Caki2 (cell line): ENCODE measurements at regions not wholly inside any gene's neighbourhood (a gene's known extent, or its start where the extent isn't known, plus 50 kb on each side); places are given as distances from the start of the nearest gene placed in this dataset.
A peak's percentile ranks its signal among the peaks of the same experiment; 100 is the strongest.
"Not testable (repeated sequence)": the region's sequence is repeated elsewhere in the genome, so short reads cannot be mapped to it uniquely, and the experiment has no call there.

Experiments
- DNase-seq: peaks from one replicate; pipeline ENCODE4 v3.0.0-alpha.2; 2015; ENCODE audit warnings: low read depth
- in situ Hi-C: cut with HindIII; loops from 2 replicates; pipeline ENCODE4 v1.10.0; 2016; ENCODE audit warnings: low sequenced_read_pairs, low pct_unique_long_range_greater_than_20kb, mixed read lengths

DNA sequence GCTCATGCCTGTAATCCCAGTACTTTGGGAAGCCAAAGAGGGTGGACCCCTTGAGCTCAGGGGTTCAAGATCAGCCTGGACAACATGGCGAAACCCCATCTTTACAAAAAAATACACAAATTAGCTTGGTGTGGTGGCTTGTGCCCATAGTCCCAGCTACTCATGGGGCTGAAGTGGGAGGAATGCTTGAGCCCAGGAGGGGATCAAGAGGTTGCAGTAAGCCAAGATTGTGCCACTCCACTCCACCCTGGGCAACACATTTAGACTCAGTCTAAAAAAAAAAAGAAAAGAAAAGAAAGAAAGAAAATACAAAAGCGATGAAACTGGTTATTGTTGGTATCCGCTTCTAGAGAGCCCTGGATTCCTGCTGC is 597.4 kb downstream of the UQCRFS1 start:
- no peak for DNase-seq
- in situ Hi-C loops = no loop called here

DNA sequence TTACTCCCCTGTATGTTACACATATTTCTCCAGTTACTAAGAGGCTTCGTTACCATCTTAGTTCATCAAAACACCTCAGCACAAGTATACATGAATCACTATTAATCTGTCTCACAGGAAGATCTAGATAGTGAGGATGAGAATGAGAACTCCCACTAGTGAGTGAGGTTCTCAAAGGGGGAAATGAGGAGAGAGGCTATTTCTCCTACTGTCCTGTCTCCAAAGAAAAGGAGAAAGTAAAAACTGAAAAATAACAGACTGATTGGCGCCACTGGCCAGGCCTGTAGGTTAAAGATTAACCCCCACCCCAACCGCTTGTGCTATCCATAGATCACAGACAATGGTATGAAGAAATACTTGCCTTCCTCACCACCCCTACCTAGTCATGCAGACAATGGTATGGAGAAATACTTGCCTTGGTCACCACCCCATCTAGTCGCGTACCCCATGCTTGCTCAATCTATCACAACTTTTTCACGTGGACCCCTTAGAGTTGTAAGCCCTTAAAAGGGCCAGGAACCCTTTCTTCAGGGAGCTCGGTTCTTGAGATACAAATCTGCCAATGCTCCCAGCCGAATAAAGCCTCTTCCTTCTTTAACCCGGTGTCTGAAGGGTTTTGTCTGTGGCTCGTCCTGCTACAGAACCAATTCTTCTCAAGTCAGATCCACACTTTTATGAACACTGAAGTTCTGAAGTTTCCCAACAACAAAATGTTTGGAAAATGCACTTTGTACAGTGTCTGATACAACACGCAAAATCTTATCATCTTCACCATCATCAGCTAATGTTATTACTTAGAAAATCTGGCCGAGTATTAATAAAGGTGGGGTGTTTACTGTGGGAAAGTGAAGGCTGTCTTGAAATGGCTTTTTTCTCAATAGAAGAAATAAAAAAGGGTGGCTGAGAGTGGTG is 598.1 kb downstream of the UQCRFS1 start:
- peak; percentile 37 for DNase-seq

DNA sequence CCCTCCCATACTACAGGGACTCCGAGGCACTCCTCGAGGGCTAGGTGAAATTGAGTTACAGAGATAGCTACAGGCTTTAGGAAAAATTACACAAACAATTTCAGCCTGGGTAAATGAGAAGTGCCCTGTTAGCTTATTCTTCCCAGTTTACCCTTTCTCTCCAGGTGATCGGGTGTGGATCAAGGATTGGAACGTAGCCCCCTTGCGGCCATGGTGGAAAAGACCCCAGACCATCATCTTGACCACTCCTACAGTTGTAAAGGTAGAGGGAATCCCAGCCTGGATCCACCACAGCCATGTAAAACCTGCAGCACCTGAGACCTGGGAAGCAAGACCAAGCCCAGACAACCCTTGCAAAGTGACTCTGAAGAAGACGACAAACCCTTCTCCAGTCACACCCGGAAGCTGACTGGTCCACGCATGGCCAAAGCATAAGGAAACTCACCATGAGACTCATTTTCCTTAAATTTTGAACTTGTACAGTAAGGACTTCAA is 600.6 kb downstream of the UQCRFS1 start:
- in situ Hi-C loops = no loop called here
- DNase-seq = no peak

More for the DNA sequence above, 598.1 kb downstream of the UQCRFS1 start:
- in situ Hi-C loops = no loop called here

DNA sequence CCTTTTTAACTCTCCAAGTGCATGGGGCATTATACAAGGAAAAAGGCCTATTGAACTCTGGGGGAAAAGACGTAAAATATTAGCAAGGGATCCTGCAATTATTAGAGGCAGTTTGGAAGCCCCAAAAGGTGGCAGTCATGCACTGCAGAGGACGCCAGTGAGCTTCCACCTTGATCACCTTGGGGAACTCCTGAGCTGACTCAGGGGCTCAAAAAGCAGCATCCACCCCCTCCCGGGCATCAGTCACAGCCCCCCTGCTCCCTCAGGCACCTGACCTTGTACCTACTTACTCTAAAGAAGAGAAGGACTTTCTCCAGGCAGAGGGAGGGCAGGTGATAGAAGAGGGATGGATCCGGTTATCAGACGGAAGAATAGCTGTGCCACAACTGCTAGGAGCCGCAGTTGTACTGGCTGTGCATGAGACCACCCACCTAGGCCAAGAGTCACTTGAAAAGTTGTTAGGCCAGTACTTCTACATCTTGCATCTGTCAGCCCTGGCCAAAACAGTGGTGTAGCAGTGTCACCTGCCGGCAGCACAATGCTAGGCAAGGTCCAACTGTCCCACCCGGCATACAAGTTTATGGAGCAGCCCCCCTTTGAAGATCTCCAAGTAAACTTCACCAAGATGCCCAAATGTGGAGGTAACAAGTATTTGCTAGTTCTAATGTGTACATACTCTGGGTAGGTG is 601.6 kb downstream of the UQCRFS1 start:
- DNase-seq, in situ Hi-C loops: not testable (repeated sequence)

DNA sequence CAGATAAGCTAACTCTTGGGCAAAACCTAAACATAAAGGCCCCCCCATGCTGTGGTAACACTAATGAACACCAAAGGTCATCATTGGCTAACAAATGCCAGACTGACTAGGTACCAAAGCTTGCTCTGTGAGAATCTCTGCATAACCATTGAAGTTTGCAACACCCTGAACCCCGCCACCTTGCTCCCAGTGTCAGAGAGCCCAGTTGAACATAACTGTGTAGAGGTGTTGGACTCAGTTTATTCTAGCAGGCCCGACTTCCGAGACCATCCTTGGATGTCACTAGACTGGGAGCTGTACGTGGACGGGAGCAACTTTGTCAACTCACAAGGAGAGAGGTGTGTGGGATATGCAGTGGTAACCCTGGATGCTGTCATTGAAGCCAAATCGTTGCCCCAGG is 602.2 kb downstream of the UQCRFS1 start:
- in situ Hi-C loops = no loop called here
- DNase-seq = no peak

DNA sequence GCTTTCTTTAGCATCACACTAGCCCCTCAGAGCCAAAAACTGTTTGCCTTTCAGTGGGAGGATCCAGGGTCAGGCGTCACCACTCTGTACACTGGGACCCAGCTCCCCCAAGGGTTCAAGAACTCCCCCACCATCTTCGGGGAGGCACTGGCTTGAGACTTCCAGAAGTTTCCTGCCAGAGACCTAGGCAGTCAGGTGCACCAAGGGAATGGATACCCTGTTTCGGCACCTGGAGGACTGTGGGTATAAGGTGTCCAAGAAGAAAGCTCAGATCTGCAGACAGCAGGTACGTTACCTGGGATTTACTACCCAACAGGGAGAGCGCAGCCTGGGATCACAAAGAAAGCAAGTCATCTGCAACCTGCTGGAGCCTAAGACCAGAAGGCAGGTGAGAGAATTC is 603.0 kb downstream of the UQCRFS1 start:
- in situ Hi-C loops = no loop called here
- DNase-seq = no peak

DNA sequence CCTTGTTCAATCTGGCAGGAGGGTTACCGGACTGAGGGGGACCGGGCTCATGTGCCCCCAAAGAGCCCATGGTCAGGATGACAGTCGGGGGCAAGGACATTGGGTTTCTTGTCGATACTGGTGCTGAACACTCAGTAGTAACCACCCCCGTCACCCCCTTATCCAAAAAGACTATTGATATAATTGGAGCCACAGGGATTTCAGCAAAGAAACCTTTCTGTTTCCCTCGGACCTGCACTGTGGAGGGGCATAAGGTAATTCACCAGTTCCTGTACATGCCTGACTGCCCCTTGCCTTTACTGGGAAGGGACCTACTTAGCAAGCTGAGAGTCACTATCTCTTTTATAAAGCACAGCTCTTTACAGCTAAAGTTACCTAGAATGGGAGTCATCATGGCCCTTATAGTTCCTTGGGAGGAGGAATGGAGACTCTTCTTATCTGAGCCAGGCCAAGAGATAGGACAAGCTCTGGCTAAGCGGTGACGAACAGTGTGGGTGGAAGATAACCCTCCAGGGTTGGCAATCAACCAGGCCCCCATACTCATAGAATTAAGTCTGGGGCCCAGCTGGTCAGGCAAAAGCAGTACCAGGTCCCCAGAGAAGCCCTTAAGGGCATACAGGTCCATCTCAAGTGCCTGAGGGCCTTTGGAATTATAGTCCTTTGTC is 603.7 kb downstream of the UQCRFS1 start:
- in situ Hi-C loops = no loop called here

DNA sequence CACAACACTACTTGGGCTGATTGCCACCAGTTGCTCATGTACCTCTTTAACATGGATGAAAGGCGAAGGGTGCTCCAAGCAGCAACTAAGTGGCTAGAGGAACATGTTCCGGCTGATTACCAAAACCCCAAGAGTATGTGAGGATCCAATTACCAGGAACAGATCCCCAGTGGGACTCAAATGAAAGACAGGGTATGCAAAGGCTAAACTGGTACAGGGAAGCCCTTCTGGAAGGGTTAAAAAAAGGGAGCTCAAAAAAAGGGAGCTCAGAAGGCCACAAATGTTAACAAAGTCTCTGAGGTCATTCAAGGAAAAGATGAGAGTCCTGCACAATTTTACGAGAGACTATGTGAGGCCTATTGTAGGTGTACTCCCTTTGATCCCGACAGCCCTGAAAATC is 604.7 kb downstream of the UQCRFS1 start:
- in situ Hi-C loops = no loop called here
- DNase-seq = no peak

More for the DNA sequence above, 603.7 kb downstream of the UQCRFS1 start:
- DNase-seq = no peak

DNA sequence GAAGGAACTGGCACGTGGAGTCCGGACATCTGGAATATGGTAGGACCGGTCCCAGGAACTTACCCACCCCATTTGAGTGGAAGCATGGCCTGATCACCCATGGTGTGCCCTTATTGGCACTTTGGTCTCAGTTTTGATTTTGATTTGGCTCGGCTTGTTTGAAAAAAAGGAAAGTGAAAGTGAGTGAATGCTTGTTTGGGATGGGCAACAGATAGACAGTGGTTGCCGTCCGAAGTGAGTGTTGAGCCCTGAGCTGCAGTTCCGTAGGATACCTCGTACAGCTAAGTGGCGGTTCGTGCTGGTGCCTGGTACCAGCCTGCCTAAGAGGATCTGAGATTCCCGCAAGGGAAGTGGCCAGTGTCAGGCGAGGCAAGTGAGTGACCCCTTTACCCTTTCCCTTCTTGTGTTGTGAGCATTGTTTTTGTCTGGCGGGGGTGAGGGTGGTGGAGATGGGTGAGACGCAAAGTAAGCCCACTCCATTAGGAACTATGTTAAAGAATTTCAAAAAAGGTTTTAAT is 605.8 kb downstream of the UQCRFS1 start:
- DNase-seq = no peak
- in situ Hi-C loops = no loop called here

DNA sequence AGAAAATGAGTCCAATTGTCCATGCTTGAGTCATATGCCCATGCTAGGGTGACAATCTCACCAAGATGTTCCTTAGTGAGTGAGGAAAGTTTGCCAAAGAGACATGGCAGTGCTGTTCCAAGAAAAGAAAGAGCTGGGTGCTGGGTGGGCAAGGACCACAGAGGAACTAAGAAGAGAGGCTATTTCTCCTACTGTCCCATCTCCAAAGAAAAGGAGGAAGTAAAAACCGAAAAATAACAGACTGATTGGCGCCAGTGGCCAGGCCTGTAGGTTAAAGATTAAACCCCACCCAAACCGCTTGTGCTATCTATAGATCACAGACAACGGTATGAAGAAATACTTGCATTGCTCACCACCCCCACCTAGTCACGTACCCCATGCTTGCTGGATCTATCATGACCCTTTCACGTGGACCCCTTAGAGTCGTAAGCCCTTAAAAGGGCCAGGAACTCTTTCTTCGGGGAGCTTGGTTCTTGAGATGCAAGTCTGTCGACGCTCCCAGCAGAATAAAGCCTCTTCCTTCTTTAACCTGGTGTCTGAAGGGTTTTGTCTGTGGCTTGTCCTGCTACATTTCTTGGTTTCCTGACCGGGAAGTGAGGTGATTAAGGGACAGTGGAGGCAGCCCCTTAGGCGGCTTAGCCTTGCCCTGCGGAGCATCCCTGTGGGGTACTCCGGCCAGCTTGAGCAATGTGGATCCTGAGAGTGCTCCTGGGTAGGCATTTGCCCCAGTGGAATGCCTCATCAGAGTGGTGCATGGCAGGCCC is 606.5 kb downstream of the UQCRFS1 start:
- DNase-seq = peak; percentile 95
- in situ Hi-C loops = no loop called here

DNA sequence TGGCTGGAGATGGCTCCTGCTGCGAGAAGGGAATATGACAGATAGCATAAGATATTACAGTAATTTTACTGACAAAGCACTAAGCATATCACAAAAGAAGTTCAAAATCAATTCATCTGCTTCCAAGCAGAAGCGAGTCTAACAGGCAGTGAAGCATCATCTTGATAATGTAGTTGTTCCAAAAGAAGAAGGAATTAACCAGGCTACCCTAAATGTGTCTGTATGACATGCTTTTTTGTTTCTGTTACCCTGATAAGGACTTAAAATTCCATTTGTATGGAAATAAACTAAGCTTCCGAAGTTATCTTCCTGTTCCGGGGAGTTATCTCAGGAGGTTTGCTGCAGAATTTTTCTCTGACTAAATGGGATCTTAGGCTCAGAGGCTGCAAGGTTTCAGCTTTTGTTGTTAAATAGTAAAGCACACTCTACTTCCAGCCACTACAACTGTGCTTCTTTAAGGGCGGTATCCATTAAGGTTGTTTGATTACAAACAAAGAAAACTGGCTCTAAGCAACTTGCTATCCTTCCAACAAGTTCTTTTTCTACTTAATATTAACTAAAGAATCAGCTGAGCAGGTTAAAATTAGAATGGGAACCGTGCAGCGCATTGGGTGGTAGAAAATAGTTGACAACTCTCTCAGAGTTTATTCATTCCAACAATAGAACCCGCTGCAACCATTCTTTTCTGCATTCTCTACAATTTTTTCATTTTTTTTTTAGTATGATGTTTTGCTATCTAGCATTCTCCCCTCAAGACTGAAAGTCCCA is 607.3 kb downstream of the UQCRFS1 start:
- DNase-seq = no peak
- in situ Hi-C loops = no loop called here

DNA sequence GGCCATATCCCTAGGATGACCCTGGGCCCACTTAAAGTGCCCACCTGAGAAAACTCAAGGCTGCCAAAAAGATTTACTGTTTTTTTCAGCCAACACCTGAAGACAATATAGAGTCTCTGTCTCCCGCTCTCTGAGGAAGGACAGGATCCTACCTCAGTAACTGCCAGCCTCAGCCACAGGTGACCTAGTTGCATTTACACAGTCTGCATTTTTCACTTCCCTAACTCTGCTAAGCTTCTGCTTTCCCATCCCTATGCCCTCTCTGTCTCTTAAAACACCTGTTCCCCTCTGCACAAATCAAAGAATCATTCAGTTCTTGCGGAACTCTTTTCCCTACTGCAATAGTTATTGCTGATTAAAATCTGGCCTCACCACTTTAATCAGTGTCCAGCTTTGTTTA is 609.5 kb downstream of the UQCRFS1 start:
- no peak for DNase-seq
- in situ Hi-C loops = no loop called here

DNA sequence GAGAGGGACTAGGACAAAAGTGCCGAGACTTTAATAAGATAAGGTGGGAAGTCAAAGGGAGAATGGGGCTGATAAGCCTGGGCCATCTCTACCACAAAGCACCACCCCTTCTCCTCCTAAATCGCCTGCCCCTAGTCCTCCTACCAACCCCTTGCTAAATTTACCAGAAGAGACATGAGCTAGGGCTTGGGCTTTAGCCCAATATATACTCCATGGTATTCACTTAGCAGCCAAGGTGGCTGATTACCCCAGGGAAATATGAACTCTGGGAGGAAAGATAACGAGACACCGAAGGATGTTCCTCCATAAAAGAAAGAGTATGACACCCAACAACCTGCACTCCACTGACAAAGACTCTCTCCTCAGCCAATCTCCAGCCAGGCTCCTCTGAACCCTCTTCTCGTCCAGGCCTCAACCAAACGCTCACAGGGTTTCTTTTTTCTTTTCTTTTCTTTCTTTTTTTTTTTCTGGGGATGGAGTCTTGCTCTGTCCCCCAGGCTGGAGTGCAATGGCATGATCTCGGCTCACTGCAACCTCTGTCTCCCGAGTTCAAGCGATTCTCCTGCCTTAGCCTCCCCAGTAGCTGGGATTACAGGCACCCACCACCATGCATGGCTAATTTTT is 610.2 kb downstream of the UQCRFS1 start:
- in situ Hi-C loops = no loop called here
- DNase-seq = no peak

DNA sequence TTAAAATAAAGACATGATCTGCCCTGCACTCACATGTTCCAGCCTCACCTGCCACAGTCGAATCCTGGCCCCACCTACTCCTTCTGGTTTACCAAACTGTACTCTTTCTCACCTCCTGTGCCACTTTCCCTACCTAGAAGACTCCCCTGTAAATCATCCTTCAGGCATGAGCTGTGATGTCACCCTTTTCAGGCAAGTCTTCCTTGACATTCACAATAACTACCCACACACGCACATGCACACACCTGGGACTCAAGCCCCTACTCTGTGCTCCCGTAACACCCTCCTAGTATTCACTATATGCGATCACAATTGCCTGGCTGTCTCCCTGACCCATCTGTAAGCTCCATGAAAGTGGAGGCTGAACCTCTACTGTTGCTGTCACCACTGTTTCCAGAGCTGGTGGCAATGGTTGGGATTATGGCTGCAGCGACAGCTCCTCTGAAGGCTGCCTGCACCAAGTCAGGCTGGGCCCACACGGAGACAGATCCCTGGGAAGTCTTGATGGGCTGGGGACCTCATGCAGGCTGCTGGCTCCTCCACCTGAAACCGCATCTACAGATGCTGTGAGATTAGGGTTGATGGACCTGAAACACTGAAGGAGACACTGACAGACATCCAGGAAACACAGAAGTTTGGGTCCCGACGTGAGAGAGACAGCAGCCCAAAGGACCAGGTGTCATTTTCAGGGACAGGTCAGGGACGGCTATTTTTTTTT is 611.1 kb downstream of the UQCRFS1 start:
- no peak for DNase-seq
- in situ Hi-C loops = no loop called here

DNA sequence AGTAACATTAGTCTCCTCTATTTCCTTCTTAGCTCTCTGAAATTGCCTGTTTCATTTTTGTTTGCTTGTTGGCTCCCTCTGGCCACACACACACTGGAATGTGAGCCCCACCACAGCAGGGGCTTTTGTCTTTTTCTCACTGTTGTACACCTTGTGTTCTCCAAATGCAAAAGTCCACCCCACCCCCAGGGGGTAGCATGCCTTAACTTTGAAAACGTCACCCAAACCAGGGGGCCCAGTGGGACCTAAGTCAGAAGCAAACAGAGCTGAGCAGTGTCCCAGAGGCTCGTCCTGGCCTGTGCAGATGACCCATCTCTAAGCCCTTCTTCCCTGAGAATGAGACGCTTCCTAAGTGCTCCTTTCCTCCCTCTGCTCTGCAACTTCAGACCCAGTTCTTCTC is 614.1 kb downstream of the UQCRFS1 start:
- DNase-seq = no peak

DNA sequence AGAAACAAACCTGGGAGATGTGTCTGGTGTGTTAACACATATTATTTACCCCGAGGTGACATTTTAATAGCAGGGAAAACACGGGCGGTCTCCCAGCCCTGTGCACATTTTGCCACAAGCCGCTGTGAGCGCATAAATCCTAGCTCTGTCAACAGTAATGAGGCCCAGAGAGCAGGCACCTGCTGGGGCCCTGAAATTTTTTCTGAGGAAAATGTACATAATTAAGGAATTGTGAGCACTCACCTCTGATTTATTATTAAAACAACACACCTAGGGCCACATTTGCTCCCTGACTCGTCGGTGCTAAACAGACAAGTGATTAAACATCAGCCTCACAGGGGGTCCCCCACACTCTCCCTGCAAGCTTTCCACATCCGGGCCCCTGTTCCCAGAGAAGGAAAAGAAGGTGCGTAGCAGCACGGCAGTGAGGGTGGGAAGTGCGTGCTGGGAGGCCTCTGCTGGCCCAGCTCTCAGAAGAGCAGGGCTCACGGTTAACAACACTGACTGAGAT is 616.3 kb downstream of the UQCRFS1 start:
- in situ Hi-C loops = no loop called here
- peak; percentile 56 for DNase-seq

More for the DNA sequence above, 614.1 kb downstream of the UQCRFS1 start:
- in situ Hi-C loops = no loop called here
